NCI-H460 (cell line): ENCODE measurements at regions not wholly inside any gene's neighbourhood (a gene's known extent, or its start where the extent isn't known, plus 50 kb on each side); places are given as distances from the start of the nearest gene placed in this dataset.
"Not testable (repeated sequence)": the region's sequence is repeated elsewhere in the genome, so short reads cannot be mapped to it uniquely, and the experiment has no call there.

ENCODE experiments used
- DNase-seq: peaks from one replicate; pipeline ENCODE4 v3.0.0-alpha.2; 2016; ENCODE audit warnings: low read depth; ENCODE audit errors: extremely low read depth

- peak; percentile 9 for DNase-seq
Observed at GRCh38 chrX:135632353-135632752, 81.1 kb upstream of the CT45A1 start.

GRCh38 chrX:135639066-135639780 lies 74.2 kb upstream of the CT45A1 start:
- no peak for DNase-seq

GRCh38 chrX:135643916-135644315 lies 69.5 kb upstream of the CT45A1 start:
- no peak for DNase-seq

DNA sequence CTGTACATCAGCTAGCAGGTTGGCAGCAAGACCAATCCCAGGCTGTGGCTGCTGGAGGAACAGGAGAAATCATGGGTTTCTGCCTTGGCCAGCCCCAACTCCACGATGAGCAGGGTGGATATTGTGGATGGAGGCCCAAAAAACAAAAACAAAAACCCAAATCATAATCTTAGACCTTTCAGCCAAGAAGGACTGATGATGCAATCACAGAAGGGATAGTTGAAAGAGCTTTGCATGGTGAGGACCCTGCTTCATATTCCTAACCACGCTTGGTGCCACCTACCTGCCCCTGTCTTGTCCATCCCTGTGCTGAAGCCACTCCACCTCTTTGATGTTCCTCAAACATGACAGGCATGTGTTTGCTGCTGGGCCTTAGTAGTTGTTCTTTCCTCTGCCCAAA lies 68.8 kb upstream of the CT45A1 start:
- DNase-seq, result no peak

- DNase-seq, result no peak
Observed at GRCh38 chrX:135649029-135649428, 64.4 kb upstream of the CT45A1 start.

- DNase-seq, result no peak
Observed at GRCh38 chrX:135649561-135649960, 63.9 kb upstream of the CT45A1 start.

DNA sequence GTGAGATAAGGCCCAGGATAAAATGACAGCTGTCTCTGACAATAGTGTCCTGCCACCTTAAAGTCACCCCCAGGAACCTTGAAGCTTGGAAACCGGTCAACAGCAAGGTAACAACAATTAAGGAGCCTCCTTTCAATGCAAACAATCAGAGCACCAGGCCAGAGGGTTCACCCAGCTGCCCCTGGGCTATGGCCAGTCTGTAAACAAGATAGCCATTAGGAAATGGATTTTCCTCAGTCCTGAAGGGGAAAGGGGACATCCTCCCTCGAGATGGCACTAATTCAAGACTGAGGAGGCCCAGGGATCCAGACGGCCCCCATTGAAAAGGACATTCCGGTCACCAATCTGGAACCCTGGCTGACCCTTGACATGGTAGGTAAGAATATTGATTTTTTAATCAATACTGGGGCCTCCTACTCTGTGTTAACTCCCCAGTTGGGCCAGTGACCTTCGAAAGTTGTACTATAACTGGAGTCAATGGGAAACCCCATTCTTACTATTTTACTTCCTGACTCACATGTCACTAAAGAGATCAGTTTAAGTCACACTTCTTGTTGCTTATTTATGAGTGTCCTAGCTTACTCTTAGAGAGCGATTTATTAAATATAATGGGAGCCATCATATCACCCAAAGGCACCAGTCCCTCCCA lies 61.7 kb upstream of the CT45A1 start:
- no peak for DNase-seq

DNA sequence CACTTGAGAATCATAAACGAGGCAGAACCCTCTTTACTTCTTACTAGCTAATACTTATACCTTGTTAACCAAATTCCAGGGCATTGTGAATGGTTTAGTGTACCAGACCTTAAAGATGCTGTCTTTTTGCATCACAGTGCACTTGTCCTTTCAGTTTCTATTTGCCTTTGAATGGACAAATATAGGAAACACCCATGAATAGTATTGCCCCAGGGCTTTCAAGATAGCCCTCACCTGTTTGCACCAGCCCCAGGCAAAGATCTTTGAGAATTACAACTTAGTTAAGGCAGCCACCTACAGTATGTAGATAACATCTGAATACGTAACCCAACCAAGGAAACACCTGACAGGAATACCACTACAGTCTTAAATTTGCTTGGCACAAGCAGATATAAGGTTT lies 60.8 kb upstream of the CT45A1 start:
- DNase-seq, result no peak

DNA sequence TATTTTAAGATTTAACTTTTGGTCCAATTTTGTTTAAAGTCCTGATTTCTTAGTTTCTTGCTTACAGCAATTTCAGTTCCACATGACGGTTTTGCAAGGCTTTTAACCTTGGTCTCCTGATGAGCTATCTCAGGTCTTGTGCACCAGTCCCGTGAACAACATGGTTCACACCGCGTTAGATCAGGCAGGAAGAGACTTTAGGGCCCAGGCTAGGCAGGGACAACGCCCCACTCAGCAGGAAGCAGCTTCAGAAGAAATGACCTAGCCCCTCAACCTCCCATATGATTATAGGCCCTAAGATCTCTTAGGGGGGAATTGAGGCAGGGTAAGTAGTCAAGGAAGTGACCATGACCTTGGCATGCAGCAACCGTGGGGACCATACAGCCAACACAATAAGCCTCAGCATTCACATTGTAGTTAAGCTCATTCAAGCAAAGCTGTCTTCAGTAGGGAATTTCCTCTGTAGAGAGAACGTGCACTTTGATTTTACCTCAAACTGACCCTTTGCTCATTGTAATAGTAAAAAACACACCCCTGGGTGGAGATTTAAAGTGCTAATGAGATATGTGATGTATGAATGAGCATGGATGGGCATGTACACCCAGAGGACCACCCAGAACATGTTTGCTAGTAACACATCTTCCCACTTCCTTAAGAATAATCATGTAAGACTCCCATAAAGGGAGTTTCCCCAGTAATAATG lies 55.3 kb upstream of the CT45A1 start:
- DNase-seq, result not testable (repeated sequence)
